AG09309 (cell line): ENCODE measurements at regions not wholly inside any gene's neighbourhood (a gene's known extent, or its start where the extent isn't known, plus 50 kb on each side); places are given as distances from the start of the nearest gene placed in this dataset.
"Not testable (repeated sequence)": the region's sequence is repeated elsewhere in the genome, so short reads cannot be mapped to it uniquely, and the experiment has no call there.

ENCODE experiments used
- DNase-seq: peaks from one replicate; pipeline ENCODE4 v3.0.0-alpha.2; 2010; ENCODE audit warnings: low read depth
- H3K4me3 ChIP-seq: 2 replicates; pipeline ENCODE4 v1.5.1; 2011; ENCODE audit warnings: mild to moderate bottlenecking, low read depth, low read length, moderate library complexity; ENCODE audit not compliant: control insufficient read depth
- TF ChIP-seq, protein P1 (sequence below): IDR thresholded peaks from 2 replicates; pipeline ENCODE4 v1.5.1; 2011; ENCODE audit warnings: mild to moderate bottlenecking, low read depth, low read length, inconsistent platforms; ENCODE audit not compliant: insufficient read depth, control insufficient read depth; ENCODE audit errors: missing control alignments

DNA sequence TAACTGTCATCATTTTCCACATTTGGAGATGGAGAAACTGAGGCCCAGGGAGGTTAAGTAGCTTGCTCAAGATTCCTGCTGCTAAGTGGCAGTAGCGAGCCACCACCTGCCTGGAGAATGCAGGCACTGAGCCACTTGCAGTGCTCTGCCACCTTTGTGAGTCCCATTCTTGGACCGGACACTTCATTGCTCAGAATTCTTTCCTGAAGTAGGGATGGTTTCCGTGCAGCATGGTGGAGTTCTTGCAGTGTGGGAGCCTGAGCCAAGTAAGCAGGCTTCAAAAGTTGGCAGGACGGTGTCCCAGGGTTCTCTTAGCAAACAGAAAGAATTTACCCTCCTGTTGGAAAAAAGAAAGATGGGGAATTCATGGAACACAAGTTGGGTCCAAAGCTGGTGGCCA lies 115.0 kb upstream of the MMADHC start:
- no peak for DNase-seq
- H3K4me3 ChIP-seq, result no peak overlapping the region
- TF ChIP-seq, protein P1, sequence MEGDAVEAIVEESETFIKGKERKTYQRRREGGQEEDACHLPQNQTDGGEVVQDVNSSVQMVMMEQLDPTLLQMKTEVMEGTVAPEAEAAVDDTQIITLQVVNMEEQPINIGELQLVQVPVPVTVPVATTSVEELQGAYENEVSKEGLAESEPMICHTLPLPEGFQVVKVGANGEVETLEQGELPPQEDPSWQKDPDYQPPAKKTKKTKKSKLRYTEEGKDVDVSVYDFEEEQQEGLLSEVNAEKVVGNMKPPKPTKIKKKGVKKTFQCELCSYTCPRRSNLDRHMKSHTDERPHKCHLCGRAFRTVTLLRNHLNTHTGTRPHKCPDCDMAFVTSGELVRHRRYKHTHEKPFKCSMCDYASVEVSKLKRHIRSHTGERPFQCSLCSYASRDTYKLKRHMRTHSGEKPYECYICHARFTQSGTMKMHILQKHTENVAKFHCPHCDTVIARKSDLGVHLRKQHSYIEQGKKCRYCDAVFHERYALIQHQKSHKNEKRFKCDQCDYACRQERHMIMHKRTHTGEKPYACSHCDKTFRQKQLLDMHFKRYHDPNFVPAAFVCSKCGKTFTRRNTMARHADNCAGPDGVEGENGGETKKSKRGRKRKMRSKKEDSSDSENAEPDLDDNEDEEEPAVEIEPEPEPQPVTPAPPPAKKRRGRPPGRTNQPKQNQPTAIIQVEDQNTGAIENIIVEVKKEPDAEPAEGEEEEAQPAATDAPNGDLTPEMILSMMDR, result no peak

DNA sequence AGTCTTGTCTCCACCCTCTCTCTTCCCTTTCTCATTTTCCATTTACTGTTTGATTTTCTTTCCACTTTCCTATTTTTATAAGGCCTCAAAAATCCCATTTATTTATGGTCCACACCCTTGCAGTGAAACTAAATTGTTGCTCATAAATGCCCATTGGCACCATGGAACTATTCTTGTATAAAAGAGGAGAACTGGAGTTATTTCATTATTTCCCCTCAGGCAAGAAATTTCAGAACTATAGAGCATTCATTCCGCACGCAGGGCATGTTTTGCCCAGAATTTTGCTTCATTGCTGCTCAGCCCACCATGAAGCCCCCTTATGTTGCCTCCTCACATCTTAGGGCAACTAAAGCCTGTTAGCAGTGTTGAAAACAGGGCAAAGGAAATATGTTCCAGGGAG lies 113.7 kb upstream of the MMADHC start:
- TF ChIP-seq, protein P1, result no peak
- H3K4me3 ChIP-seq, result no peak overlapping the region
- no peak for DNase-seq

DNA sequence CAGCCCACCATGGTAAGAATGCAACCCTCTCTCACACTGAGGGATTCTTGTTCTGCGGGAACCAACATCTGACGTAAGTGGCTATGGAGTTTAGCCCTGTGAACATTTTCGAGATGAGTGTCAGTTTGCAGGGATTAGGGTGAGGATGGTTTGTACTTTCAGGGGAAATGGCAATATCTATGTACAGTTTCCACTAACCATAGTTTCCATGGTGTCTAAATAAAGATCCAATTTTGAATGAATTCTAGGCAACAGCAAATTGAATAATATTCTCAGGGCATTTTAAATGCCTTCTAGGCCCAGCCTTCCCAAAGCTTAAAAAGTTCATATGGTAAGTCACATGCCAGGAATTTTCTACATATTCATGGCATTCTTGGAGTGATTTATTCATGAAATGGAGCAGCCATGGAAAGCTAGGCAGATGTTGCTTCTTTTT lies 105.4 kb upstream of the MMADHC start:
- H3K4me3 ChIP-seq, result no peak overlapping the region
- TF ChIP-seq, protein P1, result no peak
- no peak for DNase-seq

DNA sequence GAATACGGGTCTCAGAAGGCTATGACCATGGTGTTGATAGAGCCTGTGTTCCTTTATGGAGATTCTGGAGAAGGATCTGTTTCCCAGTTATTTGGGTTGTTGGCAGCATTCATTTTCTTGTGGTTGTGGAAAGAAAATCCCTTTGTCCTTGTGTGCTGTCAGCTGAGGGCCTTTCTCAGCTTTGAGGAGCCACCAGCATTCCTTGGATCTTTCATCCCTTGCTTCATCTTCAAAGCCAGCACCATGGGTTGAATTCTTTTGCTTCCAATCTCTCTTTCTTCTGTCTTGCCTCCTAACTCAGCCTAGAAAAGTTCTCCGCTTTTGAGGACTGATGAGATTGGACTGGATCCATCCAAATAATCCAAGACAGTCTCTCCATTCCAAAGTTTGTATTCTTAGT lies 103.2 kb upstream of the MMADHC start:
- TF ChIP-seq, protein P1, result no peak
- no peak overlapping the region for H3K4me3 ChIP-seq
- no peak for DNase-seq

DNA sequence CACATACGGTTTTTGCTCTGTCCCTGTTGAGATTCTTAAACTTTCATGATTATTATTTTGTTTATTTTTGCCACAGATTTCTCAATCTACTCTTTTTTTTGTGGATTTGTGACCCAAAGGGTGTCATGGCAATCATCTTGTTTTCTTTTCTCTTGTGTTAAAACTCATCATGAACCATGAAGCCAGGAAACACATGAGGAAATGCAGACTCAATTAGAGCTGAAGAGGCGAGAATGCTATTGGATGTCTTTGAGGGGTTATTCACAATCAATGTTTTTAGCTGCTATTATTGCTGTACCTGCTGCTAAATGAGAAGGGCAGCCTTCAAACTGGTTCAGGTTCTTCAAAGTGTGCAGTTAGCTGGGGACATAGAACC lies 99.5 kb upstream of the MMADHC start:
- no peak for DNase-seq
- no peak overlapping the region for H3K4me3 ChIP-seq
- TF ChIP-seq, protein P1, result no peak

DNA sequence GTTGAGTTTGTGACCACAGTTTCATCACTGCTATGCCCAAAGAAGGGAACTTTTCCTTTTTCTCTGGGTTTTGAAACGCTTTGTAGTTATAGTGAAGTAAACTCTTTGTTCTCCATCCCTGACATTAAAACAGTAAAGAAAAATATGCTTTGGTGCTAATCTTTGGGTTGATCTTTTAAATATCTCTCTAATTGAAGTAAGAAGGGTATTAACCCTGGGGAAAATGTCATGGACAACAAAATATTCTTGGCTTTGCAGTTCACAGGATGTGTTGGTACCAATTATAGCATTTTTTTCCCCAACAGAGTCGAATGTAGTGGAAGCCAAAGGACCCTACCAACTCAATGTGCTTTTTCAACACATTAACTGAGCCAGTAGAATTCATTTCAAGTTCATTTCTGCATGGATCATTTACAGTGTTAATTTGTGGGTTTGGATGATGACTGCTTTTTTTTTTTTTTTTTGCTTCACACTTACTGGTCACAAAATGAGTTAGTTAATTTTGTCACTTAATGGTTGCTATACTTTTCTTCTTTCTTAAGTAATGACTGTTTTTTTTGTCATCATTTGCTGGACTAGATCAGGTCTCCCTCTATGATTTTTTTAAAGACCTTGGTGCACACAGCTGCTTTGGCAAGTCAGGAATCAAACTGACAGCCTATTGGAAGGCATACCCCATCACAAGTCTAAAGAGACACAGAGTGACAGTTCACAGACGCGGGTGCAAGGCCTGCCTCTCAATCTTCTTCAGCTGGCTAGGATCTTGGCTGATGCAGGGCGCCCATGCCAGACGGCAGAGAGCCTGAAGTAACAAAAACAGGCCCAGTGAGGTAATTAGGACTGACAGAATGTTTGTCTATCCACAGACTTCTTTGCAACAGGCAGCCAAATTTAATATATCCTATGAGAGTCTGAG lies 98.8 kb upstream of the MMADHC start:
- TF ChIP-seq, protein P1, result no peak
- DNase-seq, result no peak
- no peak overlapping the region for H3K4me3 ChIP-seq

DNA sequence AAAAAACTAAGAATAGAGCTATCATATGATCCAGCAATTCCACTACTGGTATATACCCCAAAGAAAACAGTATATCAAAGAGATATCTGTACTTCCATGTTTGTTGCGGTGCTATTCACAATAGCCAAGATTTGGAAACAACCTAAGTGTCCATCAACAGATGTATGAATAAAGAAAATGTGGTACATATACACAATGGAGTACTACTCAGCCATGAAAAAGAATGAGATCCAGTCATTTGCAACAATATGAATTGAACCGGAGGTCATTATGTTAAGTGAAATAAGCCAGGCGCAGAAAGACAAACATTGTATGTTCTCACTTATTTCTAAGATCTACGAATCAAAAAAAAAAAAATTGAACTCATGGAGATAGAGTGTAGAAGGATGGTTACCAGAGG lies 97.8 kb upstream of the MMADHC start:
- H3K4me3 ChIP-seq, DNase-seq: not testable (repeated sequence)
